Ectodermal cell (in vitro differentiated cells): ENCODE measurements at regions not wholly inside any gene's neighbourhood (a gene's known extent, or its start where the extent isn't known, plus 50 kb on each side); places are given as distances from the start of the nearest gene placed in this dataset.
A peak's percentile ranks its signal among the peaks of the same experiment; 100 is the strongest.
"Not testable (repeated sequence)": the region's sequence is repeated elsewhere in the genome, so short reads cannot be mapped to it uniquely, and the experiment has no call there.

Experiments used
- H3K27ac ChIP-seq: 2 replicates; pipeline ENCODE4 v1.7.0; 2013; ENCODE audit warnings: mild to moderate bottlenecking, low read depth, low read length; ENCODE audit not compliant: insufficient read depth, poor library complexity, severe bottlenecking
- H3K27me3 ChIP-seq: 2 replicates; pipeline ENCODE4 v1.7.0; 2013; ENCODE audit warnings: mild to moderate bottlenecking, low read length; ENCODE audit not compliant: insufficient read depth, control insufficient read depth, poor library complexity, severe bottlenecking
- H3K36me3 ChIP-seq: one replicate; pipeline ENCODE4 v1.7.0; 2013; ENCODE audit warnings: low read length; ENCODE audit not compliant: control insufficient read depth, insufficient read depth
- H3K4me1 ChIP-seq: one replicate; pipeline ENCODE4 v1.7.0; 2013; ENCODE audit warnings: low read length; ENCODE audit not compliant: control insufficient read depth, insufficient read depth
- H3K4me3 ChIP-seq: 2 replicates; pipeline ENCODE4 v1.7.0; 2013; ENCODE audit warnings: low read depth, low read length, control low read depth; ENCODE audit not compliant: insufficient read depth
- H3K9me3 ChIP-seq: 2 replicates; pipeline ENCODE4 v1.7.0; 2013; ENCODE audit warnings: mild to moderate bottlenecking, low read length, moderate library complexity; ENCODE audit not compliant: control insufficient read depth
- WGBS, 2 experiments: methylation state at CpG; one replicate each; pipeline ENCODE4 v1.1.7; 2013; ENCODE audit warnings: missing lambda C conversion rate in 2 of 2; 5-methylcytosine and 5-hydroxymethylcytosine counted together

DNA sequence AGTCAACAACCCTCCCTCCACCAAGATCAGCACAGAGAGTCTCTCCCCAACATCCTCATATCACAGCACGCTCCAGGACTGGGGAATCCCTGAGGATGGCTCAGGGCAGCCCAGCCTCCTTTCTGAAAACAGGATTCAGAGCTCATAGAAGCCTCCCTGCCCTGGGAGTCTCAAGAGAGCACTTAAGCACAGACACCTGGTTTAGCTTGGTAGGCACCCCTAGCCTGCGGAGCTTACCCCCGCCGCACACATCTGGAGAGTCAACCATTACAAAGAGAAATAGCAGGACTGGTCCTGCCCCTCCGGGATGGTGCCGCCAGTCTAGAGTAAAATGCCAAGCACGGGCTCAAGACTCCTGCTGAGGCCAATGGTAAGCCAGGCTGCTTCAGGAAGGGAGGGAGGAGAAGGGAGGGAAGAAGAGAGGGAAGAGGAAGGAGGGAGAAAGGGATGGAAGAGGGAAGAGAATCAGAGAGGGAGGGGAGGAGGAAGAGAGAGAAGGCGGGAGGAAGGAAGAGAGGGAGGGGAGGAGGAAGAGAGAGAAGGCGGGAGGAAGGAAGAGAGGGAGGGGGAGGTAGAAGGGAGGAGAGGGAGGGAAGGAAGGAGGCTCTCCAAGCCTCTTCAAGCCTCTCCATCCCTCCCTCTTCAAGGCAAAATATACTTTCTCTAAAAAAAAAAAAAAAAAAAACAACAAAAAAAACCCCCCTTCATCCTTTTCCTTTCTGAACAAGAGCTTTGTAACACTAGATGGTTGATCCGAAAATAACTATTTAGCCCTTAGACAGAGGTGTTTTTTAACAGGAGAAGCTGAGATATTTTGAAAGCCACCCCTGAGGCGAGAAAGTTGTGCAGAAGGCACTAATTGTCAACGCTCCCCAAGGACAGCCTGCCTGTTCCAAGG is 278.6 kb upstream of the TLE3 start:
- Histone ChIP-seq H3K27me3 (peaks cover 4% of the 10 kb centered on the region), H3K36me3 (no peaks in the 10 kb centered on the region), H3K27ac (no peak overlapping the region), H3K4me1 (peaks cover 32% of the 10 kb centered on the region), H3K9me3 (no peaks in the 10 kb centered on the region), H3K4me3 (peak overlapping the region; percentile 13)
- 25% methylated on average over 12 of the region's 12 CpGs for WGBS, 2 experiments

- WGBS, 2 experiments, result 79 to 81% methylated on average over 3 of the region's 3 CpGs
These were observed 277.9 kb upstream of the TLE3 start for GRCh38 chr15:70375586-70375985.

GRCh38 chr15:70375006-70375431 is 277.3 kb upstream of the TLE3 start:
- H3K9me3 ChIP-seq, result no peaks in the 10 kb centered on the region
- H3K36me3 ChIP-seq, result no peaks in the 10 kb centered on the region
- peaks cover 4% of the 10 kb centered on the region for H3K27me3 ChIP-seq
- peaks cover 32% of the 10 kb centered on the region for H3K4me1 ChIP-seq
- H3K27ac ChIP-seq, result no peak overlapping the region
- H3K4me3 ChIP-seq, result no peak overlapping the region
- WGBS, 2 experiments, result 78 to 82% methylated on average over 13 of the region's 13 CpGs

More at GRCh38 chr15:70375586-70375985, 277.9 kb upstream of the TLE3 start:
- Histone ChIP-seq H3K36me3 (no peaks in the 10 kb centered on the region), H3K27ac (no peak overlapping the region), H3K27me3 (peaks cover 4% of the 10 kb centered on the region), H3K9me3 (no peaks in the 10 kb centered on the region), H3K4me1 (peaks cover 32% of the 10 kb centered on the region), H3K4me3 (no peak overlapping the region)

- H3K4me1 ChIP-seq, result peaks cover 32% of the 10 kb centered on the region
- H3K4me3 ChIP-seq, result no peak overlapping the region
- 87 to 88% methylated on average over 2 of the region's 2 CpGs for WGBS, 2 experiments
- peaks cover 4% of the 10 kb centered on the region for H3K27me3 ChIP-seq
- no peaks in the 10 kb centered on the region for H3K36me3 ChIP-seq
- no peaks in the 10 kb centered on the region for H3K9me3 ChIP-seq
- no peak overlapping the region for H3K27ac ChIP-seq
These were observed 276.4 kb upstream of the TLE3 start for GRCh38 chr15:70374096-70374495.

DNA sequence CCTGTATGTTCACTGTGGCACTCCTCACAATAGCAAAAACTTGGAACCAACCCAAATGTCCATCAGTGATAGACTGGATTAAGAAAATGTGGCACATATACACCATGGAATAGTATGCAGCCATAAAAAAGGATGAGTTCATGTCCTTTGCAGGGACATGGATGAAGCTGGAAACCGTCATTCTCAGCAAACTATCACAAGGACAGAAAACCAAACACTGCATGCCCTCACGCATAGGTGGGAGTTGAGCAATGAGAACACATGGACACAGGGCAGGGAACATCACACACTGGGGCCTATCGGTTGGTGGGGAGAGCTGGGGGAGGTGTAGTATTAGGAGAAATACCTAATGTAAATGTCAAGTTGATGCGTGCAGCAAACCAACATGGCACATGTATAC is 275.7 kb upstream of the TLE3 start:
- H3K27me3 ChIP-seq, H3K27ac ChIP-seq, H3K36me3 ChIP-seq, H3K4me3 ChIP-seq, H3K9me3 ChIP-seq: not testable (repeated sequence)
- 91 to 93% methylated on average over 4 of the region's 4 CpGs for WGBS, 2 experiments
- peaks cover 30% of the 10 kb centered on the region for H3K4me1 ChIP-seq

- not testable (repeated sequence) for H3K9me3 ChIP-seq, H3K27me3 ChIP-seq, H3K36me3 ChIP-seq, H3K4me3 ChIP-seq, H3K4me1 ChIP-seq, H3K27ac ChIP-seq
- 81 to 82% methylated on average over 14 of the region's 14 CpGs for WGBS, 2 experiments
These were observed 270.4 kb upstream of the TLE3 start for GRCh38 chr15:70367913-70368705.

- H3K36me3 ChIP-seq, H3K9me3 ChIP-seq, H3K4me3 ChIP-seq, H3K27me3 ChIP-seq, H3K27ac ChIP-seq: not testable (repeated sequence)
- H3K4me1 ChIP-seq, result peaks cover 12% of the 10 kb centered on the region
- WGBS, 2 experiments, result 79 to 92% methylated on average over 3 of the region's 4 CpGs
These were observed 266.3 kb upstream of the TLE3 start for GRCh38 chr15:70364023-70364422.

- Histone ChIP-seq H3K36me3 (no peaks in the 10 kb centered on the region), H3K4me1 (peaks cover 21% of the 10 kb centered on the region), H3K27me3 (no peaks in the 10 kb centered on the region), H3K9me3 (no peaks in the 10 kb centered on the region), H3K27ac (no peak overlapping the region), H3K4me3 (no peak overlapping the region)
- 28 to 34% methylated on average over 6 of the region's 6 CpGs for WGBS, 2 experiments
These were observed 265.2 kb upstream of the TLE3 start for GRCh38 chr15:70362886-70363285.

- H3K36me3 ChIP-seq, result no peaks in the 10 kb centered on the region
- H3K4me1 ChIP-seq, result peaks cover 27% of the 10 kb centered on the region
- no peak overlapping the region for H3K4me3 ChIP-seq
- H3K27me3 ChIP-seq, result no peaks in the 10 kb centered on the region
- WGBS, 2 experiments, result 48 to 51% methylated on average over 3 of the region's 3 CpGs
- no peaks in the 10 kb centered on the region for H3K9me3 ChIP-seq
- no peak overlapping the region for H3K27ac ChIP-seq
These were observed 264.6 kb upstream of the TLE3 start for GRCh38 chr15:70362350-70362749.

GRCh38 chr15:70361891-70362290 is 264.2 kb upstream of the TLE3 start:
- WGBS, 2 experiments, result 94 to 96% methylated on average over 11 of the region's 11 CpGs
- Histone ChIP-seq H3K9me3 (no peaks in the 10 kb centered on the region), H3K27ac (no peak overlapping the region)

More at GRCh38 chr15:70361891-70362290, 264.2 kb upstream of the TLE3 start:
- Histone ChIP-seq H3K4me3 (no peak overlapping the region), H3K4me1 (peaks cover 31% of the 10 kb centered on the region), H3K36me3 (no peaks in the 10 kb centered on the region), H3K27me3 (no peaks in the 10 kb centered on the region)
